Vagina (tissue), 2 donors: ENCODE measurements at regions not wholly inside any gene's neighbourhood (a gene's known extent, or its start where the extent isn't known, plus 50 kb on each side); places are given as distances from the start of the nearest gene placed in this dataset.

Source experiments
- DNase-seq, 2 donors: peaks; one replicate each; pipeline ENCODE4 v3.0.0-alpha.2; 2017; ENCODE audit errors: extremely low spot score in 2 of 2
- H3K27ac ChIP-seq: fragments of 200-600 bp; sonication (generic); one replicate; pipeline ENCODE4 v1.5.1; 2019
- H3K27me3 ChIP-seq: fragments of 200-600 bp; sonication (generic); one replicate; pipeline ENCODE4 v1.5.1; 2019
- H3K36me3 ChIP-seq, 2 donors: fragments of 200-600 bp; sonication (generic); one replicate each; pipeline ENCODE4 v1.5.1; 2017 to 2019
- H3K4me1 ChIP-seq: fragments of 200-600 bp; sonication (generic); one replicate; pipeline ENCODE4 v1.5.1; 2019
- H3K4me3 ChIP-seq, 2 donors: fragments of 200-600 bp; sonication (generic); 1 replicate in 1 of 2; 2 replicates in 1 of 2; pipeline ENCODE4 v1.5.1; 2016 to 2019
- H3K9me3 ChIP-seq: fragments of 200-600 bp; sonication (generic); one replicate; pipeline ENCODE4 v1.5.1; 2019
- CTCF ChIP-seq, 3 experiments: fragments of 450-650 bp in 2 of 3; fragments of 200-600 bp in 1 of 3; sonication (generic) in 1 of 3; IDR thresholded peaks; one replicate each; pipeline ENCODE4 v1.5.1; 2017 to 2019; ENCODE audit warnings: antibody characterized with exemption in 3 of 3, mild to moderate bottlenecking in 2 of 3, moderate library complexity in 2 of 3
- POLR2A ChIP-seq, 2 donors: fragments of 450-650 bp; IDR thresholded peaks; one replicate each; pipeline ENCODE4 v1.6.1; 2017; ENCODE audit warnings: antibody characterized with exemption in 2 of 2, mild to moderate bottlenecking in 2 of 2, moderate library complexity in 2 of 2
- POLR2AphosphoS5 ChIP-seq, 2 donors: sonication (generic); formaldehyde crosslinking; IDR thresholded peaks; one replicate each; pipeline ENCODE4 v1.9.0; 2017; ENCODE audit warnings: antibody characterized with exemption in 2 of 2, mild to moderate bottlenecking in 2 of 2, low read depth in 1 of 2; ENCODE audit not compliant: insufficient read depth in 1 of 2
- intact Hi-C: fragments of 100-400 bp; cut with DNase I; formaldehyde crosslinking; loops from one replicate; pipeline ENCODE4 v1.15.1; 2023

- Histone ChIP-seq H3K4me3 (no peak overlapping the region), H3K27ac (no peak overlapping the region)
- intact Hi-C loops = no loop called here
These were observed 125.0 kb upstream of the JAG1 start for GRCh38 chr20:10798811-10799210.

GRCh38 chr20:10799735-10800134 is 125.9 kb upstream of the JAG1 start:
- no peaks in the 10 kb centered on the region for H3K27me3 ChIP-seq
- H3K4me3 ChIP-seq = no peak overlapping the region
- DNase-seq = no peak
- no peaks in the 10 kb centered on the region for H3K9me3 ChIP-seq
- no peak overlapping the region for H3K27ac ChIP-seq
- H3K36me3 ChIP-seq = no peaks in the 10 kb centered on the region
- intact Hi-C loops = no loop called here
- TF ChIP-seq POLR2A (IDR thresholded peaks at IDR 0.05) = no peak
- no peak for TF ChIP-seq POLR2AphosphoS5 (IDR thresholded peaks at IDR 0.05; ENCODE audit: insufficient read depth in 1 of 2, low read depth in 1 of 2)
- TF ChIP-seq CTCF (IDR thresholded peaks at IDR 0.05) = no peak
- H3K4me1 ChIP-seq = no peaks in the 10 kb centered on the region

More at GRCh38 chr20:10798811-10799210, 125.0 kb upstream of the JAG1 start:
- DNase-seq = no peak
- H3K27me3 ChIP-seq = no peaks in the 10 kb centered on the region
- no peaks in the 10 kb centered on the region for H3K36me3 ChIP-seq
- TF ChIP-seq POLR2AphosphoS5 (IDR thresholded peaks at IDR 0.05; ENCODE audit: insufficient read depth in 1 of 2, low read depth in 1 of 2) (no peak), CTCF (IDR thresholded peaks at IDR 0.05) (no peak), POLR2A (IDR thresholded peaks at IDR 0.05) (no peak)
- H3K9me3 ChIP-seq = no peaks in the 10 kb centered on the region
- H3K4me1 ChIP-seq = no peaks in the 10 kb centered on the region

GRCh38 chr20:10800288-10800687 is 126.5 kb upstream of the JAG1 start:
- Histone ChIP-seq H3K9me3 (no peaks in the 10 kb centered on the region), H3K4me1 (no peaks in the 10 kb centered on the region), H3K27me3 (no peaks in the 10 kb centered on the region), H3K36me3 (no peaks in the 10 kb centered on the region), H3K27ac (no peak overlapping the region), H3K4me3 (no peak overlapping the region)
- intact Hi-C loops = no loop called here
- TF ChIP-seq CTCF (IDR thresholded peaks at IDR 0.05) = no peak
- TF ChIP-seq POLR2AphosphoS5 (IDR thresholded peaks at IDR 0.05; ENCODE audit: insufficient read depth in 1 of 2, low read depth in 1 of 2) = no peak
- TF ChIP-seq POLR2A (IDR thresholded peaks at IDR 0.05) = no peak
- no peak for DNase-seq

GRCh38 chr20:10802236-10802635 is 128.4 kb upstream of the JAG1 start:
- intact Hi-C loops = no loop called here
- H3K4me1 ChIP-seq = no peaks in the 10 kb centered on the region
- no peaks in the 10 kb centered on the region for H3K27me3 ChIP-seq
- TF ChIP-seq POLR2A (IDR thresholded peaks at IDR 0.05) (no peak), CTCF (IDR thresholded peaks at IDR 0.05) (no peak), POLR2AphosphoS5 (IDR thresholded peaks at IDR 0.05; ENCODE audit: insufficient read depth in 1 of 2, low read depth in 1 of 2) (no peak)
- no peak overlapping the region for H3K4me3 ChIP-seq
- no peaks in the 10 kb centered on the region for H3K36me3 ChIP-seq
- no peaks in the 10 kb centered on the region for H3K9me3 ChIP-seq
- no peak for DNase-seq
- H3K27ac ChIP-seq = no peak overlapping the region

- peak overlapping the region; percentile 6 for H3K27ac ChIP-seq
- DNase-seq = no peak
- TF ChIP-seq POLR2A (IDR thresholded peaks at IDR 0.05) = no peak
- TF ChIP-seq CTCF (IDR thresholded peaks at IDR 0.05) = no peak
- no peak for TF ChIP-seq POLR2AphosphoS5 (IDR thresholded peaks at IDR 0.05; ENCODE audit: insufficient read depth in 1 of 2, low read depth in 1 of 2)
- H3K4me3 ChIP-seq = no peak overlapping the region
- intact Hi-C loops = no loop called here
- H3K4me1 ChIP-seq = no peaks in the 10 kb centered on the region
- no peaks in the 10 kb centered on the region for H3K27me3 ChIP-seq
- H3K36me3 ChIP-seq = no peaks in the 10 kb centered on the region
- H3K9me3 ChIP-seq = no peaks in the 10 kb centered on the region
These were observed 132.0 kb upstream of the JAG1 start for GRCh38 chr20:10805764-10806163.
